ENCODE measurements at regions not wholly inside any gene's neighbourhood (a gene's known extent, or its start where the extent isn't known, plus 50 kb on each side); places are given as distances from the start of the nearest gene placed in this dataset.

DNA sequence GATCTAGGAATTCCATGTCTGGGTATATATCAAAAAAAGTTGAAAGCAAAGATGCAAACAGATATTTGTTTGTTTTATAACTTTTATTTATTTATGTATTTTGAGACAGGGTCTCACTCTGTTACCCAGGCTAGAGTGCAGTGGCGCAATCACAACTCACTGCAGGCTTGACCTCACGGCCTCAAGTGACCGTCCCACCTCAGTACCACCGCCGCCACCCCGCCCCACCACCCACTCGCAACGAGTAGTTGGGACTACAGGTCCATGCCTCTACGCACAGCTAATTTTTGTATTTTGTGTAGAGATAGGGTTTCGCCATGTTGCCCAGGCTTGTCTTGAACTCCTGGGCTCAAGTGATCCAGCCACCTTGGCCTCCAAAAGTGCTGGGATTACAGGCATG lies 66.5 kb upstream of the KTN1 start:
- no peaks in the 10 kb centered on the region for H3K27me3 ChIP-seq
- H3K4me1 ChIP-seq: no peaks in the 10 kb centered on the region
- no peak overlapping the region for H3K27ac Mint-ChIP-seq
- no peaks in the 10 kb centered on the region for H3K9me3 ChIP-seq (ENCODE audit: low read depth)
- H2AFZ ChIP-seq (replicated peaks): no peak overlapping the region
- no peak overlapping the region for H3K4me2 ChIP-seq
- peaks cover 4% of the 10 kb centered on the region for H3K27me3 Mint-ChIP-seq (ENCODE audit: insufficient read depth, low read depth)
- peaks cover 2% of the 10 kb centered on the region for H3K9me3 Mint-ChIP-seq
- no peak overlapping the region for H3K4me3 Mint-ChIP-seq
- no peak overlapping the region for H3K4me3 ChIP-seq
- DNase-seq (ENCODE audit: low spot score): no peak
- H3K9ac ChIP-seq: no peak overlapping the region
- no peaks in the 10 kb centered on the region for H3K36me3 Mint-ChIP-seq
- H3K36me3 ChIP-seq: no peaks in the 10 kb centered on the region
- H3F3A ChIP-seq (ENCODE audit: low read depth): no peaks in the 10 kb centered on the region
- TF ChIP-seq EZH2 (IDR thresholded peaks at IDR 0.05) (no peak), EZH2phosphoT487 (IDR thresholded peaks at IDR 0.05) (no peak)
- TF ChIP-seq, protein P1, sequence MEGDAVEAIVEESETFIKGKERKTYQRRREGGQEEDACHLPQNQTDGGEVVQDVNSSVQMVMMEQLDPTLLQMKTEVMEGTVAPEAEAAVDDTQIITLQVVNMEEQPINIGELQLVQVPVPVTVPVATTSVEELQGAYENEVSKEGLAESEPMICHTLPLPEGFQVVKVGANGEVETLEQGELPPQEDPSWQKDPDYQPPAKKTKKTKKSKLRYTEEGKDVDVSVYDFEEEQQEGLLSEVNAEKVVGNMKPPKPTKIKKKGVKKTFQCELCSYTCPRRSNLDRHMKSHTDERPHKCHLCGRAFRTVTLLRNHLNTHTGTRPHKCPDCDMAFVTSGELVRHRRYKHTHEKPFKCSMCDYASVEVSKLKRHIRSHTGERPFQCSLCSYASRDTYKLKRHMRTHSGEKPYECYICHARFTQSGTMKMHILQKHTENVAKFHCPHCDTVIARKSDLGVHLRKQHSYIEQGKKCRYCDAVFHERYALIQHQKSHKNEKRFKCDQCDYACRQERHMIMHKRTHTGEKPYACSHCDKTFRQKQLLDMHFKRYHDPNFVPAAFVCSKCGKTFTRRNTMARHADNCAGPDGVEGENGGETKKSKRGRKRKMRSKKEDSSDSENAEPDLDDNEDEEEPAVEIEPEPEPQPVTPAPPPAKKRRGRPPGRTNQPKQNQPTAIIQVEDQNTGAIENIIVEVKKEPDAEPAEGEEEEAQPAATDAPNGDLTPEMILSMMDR (IDR thresholded peaks at IDR 0.05): no peak
- H4K20me1 ChIP-seq (ENCODE audit: low read depth): no peaks in the 10 kb centered on the region
- H3K27ac ChIP-seq: no peak overlapping the region
- no peaks in the 10 kb centered on the region for H3K79me2 ChIP-seq (ENCODE audit: low read depth)
- peaks cover 15% of the 10 kb centered on the region for H3K4me1 Mint-ChIP-seq

- Histone ChIP-seq H3K9me3 (ENCODE audit: low read depth) (no peaks in the 10 kb centered on the region), H2AFZ (replicated peaks) (peak overlapping the region; percentile 9), H3K4me3 (no peak overlapping the region), H3K4me1 (no peaks in the 10 kb centered on the region), H3K9ac (no peak overlapping the region), H3K4me2 (no peak overlapping the region), H3K79me2 (ENCODE audit: low read depth) (no peaks in the 10 kb centered on the region), H4K20me1 (ENCODE audit: low read depth) (no peaks in the 10 kb centered on the region), H3K36me3 (no peaks in the 10 kb centered on the region), H3K27ac (peak overlapping the region; percentile 20), H3K27me3 (no peaks in the 10 kb centered on the region), H3F3A (ENCODE audit: low read depth) (no peaks in the 10 kb centered on the region)
- no peak for DNase-seq (ENCODE audit: low spot score)
- no peak for TF ChIP-seq EZH2 (IDR thresholded peaks at IDR 0.05)
- no peak for TF ChIP-seq EZH2phosphoT487 (IDR thresholded peaks at IDR 0.05)
- TF ChIP-seq, protein P1 (IDR thresholded peaks at IDR 0.05): no peak
- H3K4me1 Mint-ChIP-seq: peaks cover 14% of the 10 kb centered on the region
- no peaks in the 10 kb centered on the region for H3K36me3 Mint-ChIP-seq
- H3K9me3 Mint-ChIP-seq: peaks cover 2% of the 10 kb centered on the region
- peaks cover 4% of the 10 kb centered on the region for H3K27me3 Mint-ChIP-seq (ENCODE audit: insufficient read depth, low read depth)
- no peak overlapping the region for H3K4me3 Mint-ChIP-seq
- H3K27ac Mint-ChIP-seq: no peak overlapping the region
Measured at GRCh38 chr14:55514819-55515490, 65.1 kb upstream of the KTN1 start.

DNA sequence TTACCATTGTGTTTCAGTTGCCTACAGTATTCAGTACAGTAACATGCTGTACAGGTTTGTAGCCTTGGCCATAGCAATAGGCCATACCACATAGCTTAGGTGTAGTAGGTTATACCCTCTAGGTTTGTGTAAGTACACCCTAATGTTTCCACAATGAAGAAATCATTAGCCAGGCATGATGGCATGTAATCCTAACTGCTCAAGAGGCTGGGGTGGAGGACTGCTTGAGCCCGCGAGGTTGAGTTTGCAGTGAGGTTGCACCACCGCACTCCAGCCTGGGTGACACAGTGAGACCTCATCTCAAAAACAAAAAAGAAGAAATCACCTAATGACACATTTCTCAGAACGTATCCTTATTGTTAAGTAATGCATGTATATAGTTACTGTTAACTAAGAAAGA lies 63.2 kb upstream of the KTN1 start:
- Mint-ChIP-seq H3K27me3 (ENCODE audit: insufficient read depth, low read depth) (peaks cover 4% of the 10 kb centered on the region), H3K36me3 (no peaks in the 10 kb centered on the region), H3K4me1 (peaks cover 13% of the 10 kb centered on the region), H3K4me3 (no peak overlapping the region), H3K27ac (no peak overlapping the region), H3K9me3 (no peaks in the 10 kb centered on the region)
- Histone ChIP-seq H3K79me2 (ENCODE audit: low read depth) (no peaks in the 10 kb centered on the region), H3K4me1 (no peaks in the 10 kb centered on the region), H3K27me3 (no peaks in the 10 kb centered on the region), H2AFZ (replicated peaks) (no peak overlapping the region), H3K9me3 (ENCODE audit: low read depth) (no peaks in the 10 kb centered on the region), H4K20me1 (ENCODE audit: low read depth) (no peaks in the 10 kb centered on the region), H3K27ac (no peak overlapping the region), H3K4me2 (no peak overlapping the region), H3F3A (ENCODE audit: low read depth) (no peaks in the 10 kb centered on the region), H3K36me3 (no peaks in the 10 kb centered on the region), H3K9ac (no peak overlapping the region), H3K4me3 (no peak overlapping the region)
- DNase-seq (ENCODE audit: low spot score): no peak
- no peak for TF ChIP-seq EZH2 (IDR thresholded peaks at IDR 0.05)
- no peak for TF ChIP-seq EZH2phosphoT487 (IDR thresholded peaks at IDR 0.05)
- TF ChIP-seq, protein P1 (IDR thresholded peaks at IDR 0.05): no peak
